Endothelial cell of umbilical vein (primary cell): ENCODE measurements at regions not wholly inside any gene's neighbourhood (a gene's known extent, or its start where the extent isn't known, plus 50 kb on each side); places are given as distances from the start of the nearest gene placed in this dataset.

Experiments used
- CTCF ChIP-seq, 2 donors: IDR thresholded peaks; 1 replicate in 1 of 2; 2 replicates in 1 of 2; pipeline ENCODE4 v1.5.1; 2011; ENCODE audit warnings: low read length in 2 of 2, mild to moderate bottlenecking in 2 of 2, moderate library complexity in 2 of 2, control low read depth in 1 of 2, inconsistent platforms in 1 of 2, low read depth in 1 of 2; ENCODE audit not compliant: insufficient read depth in 1 of 2; ENCODE audit errors: extremely low read depth in 1 of 2
- MYC ChIP-seq: IDR thresholded peaks from one replicate; pipeline ENCODE4 v1.6.1; 2011; ENCODE audit warnings: mild to moderate bottlenecking, low read depth, low read length

- TF ChIP-seq CTCF (IDR thresholded peaks at IDR 0.05; ENCODE audit: extremely low read depth in 1 of 2, insufficient read depth in 1 of 2, low read depth in 1 of 2, low read length in 2 of 2) = no peak
- TF ChIP-seq MYC = no peak
Observed at GRCh38 chr7:17021205-17021604, 139.4 kb upstream of the AGR3 start.
